H9 (cell line): ENCODE measurements at regions not wholly inside any gene's neighbourhood (a gene's known extent, or its start where the extent isn't known, plus 50 kb on each side); places are given as distances from the start of the nearest gene placed in this dataset.

Source experiments
- DNase-seq: peaks from one replicate; pipeline ENCODE4 v3.0.0-alpha.2; 2017
- H2AFZ ChIP-seq: one replicate; pipeline ENCODE4 v1.6.1; 2013; ENCODE audit warnings: mild to moderate bottlenecking, low read length, control low read depth, moderate library complexity
- H2AK5ac ChIP-seq: 2 replicates; pipeline ENCODE4 v1.6.1; 2013; ENCODE audit warnings: low read length, control low read depth, mixed read lengths; ENCODE audit not compliant: insufficient read length
- H2BK120ac ChIP-seq: one replicate; pipeline ENCODE4 v1.6.1; 2013; ENCODE audit warnings: low read depth, mild to moderate bottlenecking, low read length, control low read depth, inconsistent platforms; ENCODE audit not compliant: poor library complexity, severe bottlenecking
- H2BK12ac ChIP-seq: 2 replicates; pipeline ENCODE4 v1.6.1; 2013; ENCODE audit warnings: low read length, control low read depth, mixed read lengths, low read depth; ENCODE audit not compliant: insufficient read length
- H2BK15ac ChIP-seq: 2 replicates; pipeline ENCODE4 v1.6.1; 2013; ENCODE audit warnings: low read depth, low read length, control low read depth
- H2BK20ac ChIP-seq: one replicate; pipeline ENCODE4 v1.6.1; 2013; ENCODE audit warnings: low read depth, mild to moderate bottlenecking, low read length, control low read depth, inconsistent platforms; ENCODE audit not compliant: poor library complexity, severe bottlenecking
- H2BK5ac ChIP-seq: 2 replicates; pipeline ENCODE4 v1.6.1; 2013; ENCODE audit warnings: low read length, control low read depth, mixed read lengths; ENCODE audit not compliant: insufficient read length
- H3K14ac ChIP-seq: 2 replicates; pipeline ENCODE4 v1.6.1; 2013; ENCODE audit warnings: low read length, control low read depth; ENCODE audit not compliant: insufficient read depth
- H3K18ac ChIP-seq: 2 replicates; pipeline ENCODE4 v1.6.1; 2013; ENCODE audit warnings: low read depth, mild to moderate bottlenecking, mixed read lengths, low read length, control low read depth; ENCODE audit not compliant: insufficient read length
- H3K23ac ChIP-seq: 2 replicates; pipeline ENCODE4 v1.6.1; 2013; ENCODE audit warnings: low read length, control low read depth, mixed read lengths, low read depth; ENCODE audit not compliant: insufficient read length
- H3K23me2 ChIP-seq: 2 replicates; pipeline ENCODE4 v1.6.1; 2013; ENCODE audit warnings: low read depth, mild to moderate bottlenecking, mixed read lengths, low read length, control low read depth; ENCODE audit not compliant: insufficient read length, poor library complexity, severe bottlenecking
- H3K27ac ChIP-seq: 2 replicates; pipeline ENCODE4 v1.5.1; 2013; ENCODE audit warnings: low read length, control low read depth, mixed read lengths, low read depth; ENCODE audit not compliant: insufficient read length
- H3K27me3 ChIP-seq: 2 replicates; pipeline ENCODE4 v1.6.1; 2013; ENCODE audit warnings: low read length, control low read depth, inconsistent platforms; ENCODE audit not compliant: insufficient read depth
- H3K4ac ChIP-seq: 2 replicates; pipeline ENCODE4 v1.6.1; 2013; ENCODE audit warnings: low read depth, mild to moderate bottlenecking, control low read depth, inconsistent platforms, low read length, moderate library complexity
- H3K4me1 ChIP-seq: 2 replicates; pipeline ENCODE4 v1.6.1; 2013; ENCODE audit warnings: low read length, control low read depth, inconsistent platforms; ENCODE audit not compliant: insufficient read depth
- H3K4me2 ChIP-seq: 2 replicates; pipeline ENCODE4 v1.6.1; 2013; ENCODE audit warnings: low read length, control low read depth, mixed read lengths; ENCODE audit not compliant: insufficient read length, insufficient read depth
- H3K56ac ChIP-seq: 2 replicates; pipeline ENCODE4 v1.6.1; 2013; ENCODE audit warnings: low read depth, mild to moderate bottlenecking, mixed read lengths, low read length, control low read depth; ENCODE audit not compliant: insufficient read length
- H3K79me1 ChIP-seq: 2 replicates; pipeline ENCODE4 v1.6.1; 2013; ENCODE audit warnings: low read depth, mild to moderate bottlenecking, moderate library complexity, low read length, control low read depth, inconsistent platforms; ENCODE audit not compliant: insufficient read depth, poor library complexity, severe bottlenecking
- H3K79me2 ChIP-seq: 2 replicates; pipeline ENCODE4 v1.6.1; 2013; ENCODE audit warnings: low read length, control low read depth, inconsistent platforms; ENCODE audit not compliant: insufficient read depth
- H3K9ac ChIP-seq: 2 replicates; pipeline ENCODE4 v1.6.1; 2013; ENCODE audit warnings: low read length, control low read depth, mixed read lengths; ENCODE audit not compliant: insufficient read length; ENCODE audit errors: extremely low read depth
- H3K9me3 ChIP-seq: one replicate; pipeline ENCODE4 v1.6.1; 2013; ENCODE audit warnings: low read depth, low read length, inconsistent platforms; ENCODE audit not compliant: control insufficient read depth
- H3T11ph ChIP-seq: one replicate; pipeline ENCODE4 v1.6.1; 2013; ENCODE audit warnings: mild to moderate bottlenecking, low read length, control low read depth, inconsistent platforms
- H4K20me1 ChIP-seq: one replicate; pipeline ENCODE4 v1.6.1; 2013; ENCODE audit not compliant: control insufficient read depth, insufficient read length, insufficient read depth
- H4K5ac ChIP-seq: 2 replicates; pipeline ENCODE4 v1.6.1; 2013; ENCODE audit warnings: low read depth, mild to moderate bottlenecking, mixed read lengths, low read length, control low read depth; ENCODE audit not compliant: insufficient read length
- H4K8ac ChIP-seq: replicated peaks from 2 replicates; pipeline ENCODE4 v1.6.1; 2013; ENCODE audit warnings: low read length, control low read depth, mixed read lengths, low read depth; ENCODE audit not compliant: insufficient read length
- H4K91ac ChIP-seq: 2 replicates; pipeline ENCODE4 v1.6.1; 2013; ENCODE audit warnings: low read depth, mild to moderate bottlenecking, moderate library complexity, mixed read lengths, low read length, control low read depth; ENCODE audit not compliant: insufficient read length
- H3K27ac Mint-ChIP-seq, 3 experiments: 2 replicates in 2 of 3; 3 replicates in 1 of 3; pipeline ENCODE4 v1.8.0; 2020 to 2021; ENCODE audit warnings: mixed read lengths in 3 of 3, mild to moderate bottlenecking in 1 of 3, moderate library complexity in 1 of 3
- H3K27me3 Mint-ChIP-seq: 2 replicates; pipeline ENCODE4 v1.8.0; 2021; ENCODE audit warnings: low read depth, mild to moderate bottlenecking, moderate library complexity, mixed read lengths
- H3K36me3 Mint-ChIP-seq, 3 experiments: 2 replicates in 2 of 3; 3 replicates in 1 of 3; pipeline ENCODE4 v1.8.0; 2020 to 2021; ENCODE audit warnings: low read depth in 3 of 3, mixed read lengths in 3 of 3; ENCODE audit not compliant: insufficient read depth in 1 of 3
- H3K4me1 Mint-ChIP-seq, 2 experiments: 2 replicates each; pipeline ENCODE4 v1.8.0; 2020; ENCODE audit warnings: mixed read lengths in 2 of 2
- H3K4me3 Mint-ChIP-seq, 2 experiments: 2 replicates in 1 of 2; 3 replicates in 1 of 2; pipeline ENCODE4 v1.8.0; 2020 to 2021; ENCODE audit warnings: mild to moderate bottlenecking in 2 of 2, mixed read lengths in 2 of 2, moderate library complexity in 1 of 2
- H3K9me3 Mint-ChIP-seq, 2 experiments: 2 replicates in 1 of 2; 3 replicates in 1 of 2; pipeline ENCODE4 v1.8.0; 2020; ENCODE audit warnings: mild to moderate bottlenecking in 2 of 2, mixed read lengths in 2 of 2, moderate library complexity in 1 of 2
- WGBS: extraction: QIAGEN DNeasy Blood & Tissue Kit; methylation state at CpG from one replicate; pipeline ENCODE4 v1.1.7; 2013; ENCODE audit warnings: missing lambda C conversion rate, low lambda C conversion rate, mixed read lengths; ENCODE audit not compliant: insufficient read length; ENCODE audit errors: extremely low coverage; 5-methylcytosine and 5-hydroxymethylcytosine counted together
- TF ChIP-seq, protein P1 (sequence below): fragments of 200-600 bp; sonication (generic); conservative IDR thresholded peaks from 3 replicates; pipeline ENCODE4 v1.8.0; 2021; ENCODE audit warnings: antibody characterized with exemption, mild to moderate bottlenecking

DNA sequence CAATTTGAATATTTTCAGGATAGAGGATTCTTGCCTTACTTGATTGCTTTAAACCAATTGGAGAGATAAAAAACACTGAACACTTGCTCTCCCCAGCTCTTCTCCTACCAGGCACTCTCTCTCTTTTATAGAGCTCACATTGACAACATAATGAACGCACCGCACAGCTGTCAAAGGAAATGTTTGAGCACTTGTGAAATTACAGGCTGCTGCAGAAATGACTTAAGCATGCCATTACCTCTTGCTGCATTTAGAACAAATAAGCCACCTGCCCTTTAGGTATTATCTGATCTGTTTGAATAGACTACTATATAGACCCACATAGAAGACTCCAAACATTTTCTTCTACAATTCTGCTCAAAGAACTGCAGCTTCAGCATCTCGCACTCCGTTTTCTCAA is 227.7 kb downstream of the C4orf33 start:
- H2AK5ac ChIP-seq = no peak overlapping the region
- H3K18ac ChIP-seq = no peak overlapping the region
- H2BK20ac ChIP-seq = no peak overlapping the region
- no peaks in the 10 kb centered on the region for H3K9me3 Mint-ChIP-seq
- H4K5ac ChIP-seq = no peak overlapping the region
- H2AFZ ChIP-seq = no peak overlapping the region
- TF ChIP-seq, protein P1, sequence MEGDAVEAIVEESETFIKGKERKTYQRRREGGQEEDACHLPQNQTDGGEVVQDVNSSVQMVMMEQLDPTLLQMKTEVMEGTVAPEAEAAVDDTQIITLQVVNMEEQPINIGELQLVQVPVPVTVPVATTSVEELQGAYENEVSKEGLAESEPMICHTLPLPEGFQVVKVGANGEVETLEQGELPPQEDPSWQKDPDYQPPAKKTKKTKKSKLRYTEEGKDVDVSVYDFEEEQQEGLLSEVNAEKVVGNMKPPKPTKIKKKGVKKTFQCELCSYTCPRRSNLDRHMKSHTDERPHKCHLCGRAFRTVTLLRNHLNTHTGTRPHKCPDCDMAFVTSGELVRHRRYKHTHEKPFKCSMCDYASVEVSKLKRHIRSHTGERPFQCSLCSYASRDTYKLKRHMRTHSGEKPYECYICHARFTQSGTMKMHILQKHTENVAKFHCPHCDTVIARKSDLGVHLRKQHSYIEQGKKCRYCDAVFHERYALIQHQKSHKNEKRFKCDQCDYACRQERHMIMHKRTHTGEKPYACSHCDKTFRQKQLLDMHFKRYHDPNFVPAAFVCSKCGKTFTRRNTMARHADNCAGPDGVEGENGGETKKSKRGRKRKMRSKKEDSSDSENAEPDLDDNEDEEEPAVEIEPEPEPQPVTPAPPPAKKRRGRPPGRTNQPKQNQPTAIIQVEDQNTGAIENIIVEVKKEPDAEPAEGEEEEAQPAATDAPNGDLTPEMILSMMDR = no peak
- H2BK5ac ChIP-seq = no peak overlapping the region
- peaks cover 20 to 30% of the 10 kb centered on the region in 2 experiments for H3K4me1 Mint-ChIP-seq
- H4K91ac ChIP-seq = no peak overlapping the region
- H4K8ac ChIP-seq = no peak overlapping the region
- no peaks in the 10 kb centered on the region for H3K36me3 Mint-ChIP-seq
- no peaks in the 10 kb centered on the region for H4K20me1 ChIP-seq
- no peaks in the 10 kb centered on the region for H3K9me3 ChIP-seq
- H3K4me3 Mint-ChIP-seq = no peak overlapping the region
- no peak overlapping the region for H3K27ac Mint-ChIP-seq
- no peak overlapping the region for H3T11ph ChIP-seq
- no peak overlapping the region for H2BK12ac ChIP-seq
- no peak overlapping the region for H3K9ac ChIP-seq
- DNase-seq = no peak
- no peaks in the 10 kb centered on the region for H3K79me2 ChIP-seq
- no peak overlapping the region for H3K14ac ChIP-seq
- H3K23me2 ChIP-seq = no peaks in the 10 kb centered on the region
- H3K4me1 ChIP-seq = no peaks in the 10 kb centered on the region; the same call in 1 of the 2 replicates
- H3K27ac ChIP-seq = no peak overlapping the region
- no peak overlapping the region for H3K4me2 ChIP-seq
- no peaks in the 10 kb centered on the region for H3K27me3 Mint-ChIP-seq
- no peak overlapping the region for H3K4ac ChIP-seq
- no peak overlapping the region for H3K56ac ChIP-seq
- WGBS = no CpG with 5 or more reads among the region's 4 CpGs
- no peak overlapping the region for H3K23ac ChIP-seq
- H2BK15ac ChIP-seq = no peak overlapping the region
- no peak overlapping the region for H2BK120ac ChIP-seq
- H3K79me1 ChIP-seq = no peaks in the 10 kb centered on the region
- H3K27me3 ChIP-seq = no peaks in the 10 kb centered on the region
